Kidney epithelial cell (primary cell): ENCODE measurements at regions not wholly inside any gene's neighbourhood (a gene's known extent, or its start where the extent isn't known, plus 50 kb on each side); places are given as distances from the start of the nearest gene placed in this dataset.

ENCODE experiments used
- DNase-seq: peaks from one replicate; pipeline ENCODE4 v3.0.0-alpha.2; 2010; ENCODE audit warnings: low read depth
- H3K27me3 ChIP-seq: 2 replicates; pipeline ENCODE4 v1.6.0; 2011; ENCODE audit warnings: low read length; ENCODE audit not compliant: control insufficient read depth, insufficient read depth
- H3K36me3 ChIP-seq: 2 replicates; pipeline ENCODE4 v1.5.1; 2011; ENCODE audit warnings: low read length; ENCODE audit not compliant: control insufficient read depth, insufficient read depth
- H3K4me3 ChIP-seq: 2 replicates; pipeline ENCODE4 v1.5.1; 2011; ENCODE audit warnings: low read depth, mild to moderate bottlenecking, control low read depth, low read length
- CTCF ChIP-seq: IDR thresholded peaks from 2 replicates; pipeline ENCODE4 v1.5.1; 2011; ENCODE audit warnings: mild to moderate bottlenecking, moderate library complexity, low read length, control low read depth, inconsistent platforms; ENCODE audit not compliant: insufficient read depth, poor library complexity, severe bottlenecking

DNA sequence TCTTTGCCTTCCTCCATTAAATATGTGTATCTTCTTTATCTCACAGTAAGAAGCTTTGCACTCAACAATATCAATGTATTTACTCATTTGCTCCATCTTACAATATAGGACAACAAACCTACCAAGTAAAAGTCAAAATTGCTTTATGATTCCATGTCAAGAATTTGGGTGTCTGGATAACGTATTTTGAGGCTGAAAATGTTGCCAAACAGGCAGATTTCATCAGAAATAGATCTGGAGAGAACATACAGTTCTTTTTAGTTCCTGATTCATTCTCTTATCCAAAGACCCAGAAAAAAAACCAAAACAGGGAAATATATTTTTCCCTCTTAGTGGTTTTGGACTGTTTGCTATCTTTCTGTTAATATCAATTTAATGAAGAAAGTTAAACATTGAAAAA is 621.1 kb downstream of the STK39 start:
- no peaks in the 10 kb centered on the region for H3K27me3 ChIP-seq
- H3K36me3 ChIP-seq, result no peaks in the 10 kb centered on the region
- no peak for DNase-seq
- no peak for TF ChIP-seq CTCF
- H3K4me3 ChIP-seq, result no peak overlapping the region

DNA sequence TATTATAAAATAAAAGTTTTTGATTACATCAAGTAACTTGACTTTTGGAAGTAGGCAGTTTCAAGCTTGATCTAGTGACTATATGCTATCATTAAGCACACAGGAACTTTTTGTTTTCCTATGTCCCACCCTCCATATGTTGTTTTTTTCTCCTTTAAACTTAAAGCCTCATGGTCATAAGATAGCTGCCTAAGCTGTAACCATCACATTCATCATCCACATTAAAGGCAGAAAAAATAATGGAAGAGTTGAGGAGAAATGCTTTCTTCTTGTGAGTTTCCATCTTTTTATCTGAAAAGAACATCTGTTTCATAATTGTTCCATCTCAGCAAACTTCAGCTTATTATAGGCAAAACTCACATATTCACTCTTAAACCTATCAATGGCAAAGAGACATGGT is 630.4 kb downstream of the STK39 start:
- no peaks in the 10 kb centered on the region for H3K36me3 ChIP-seq
- no peak for DNase-seq
- TF ChIP-seq CTCF, result no peak
- H3K27me3 ChIP-seq, result no peaks in the 10 kb centered on the region
- no peak overlapping the region for H3K4me3 ChIP-seq

DNA sequence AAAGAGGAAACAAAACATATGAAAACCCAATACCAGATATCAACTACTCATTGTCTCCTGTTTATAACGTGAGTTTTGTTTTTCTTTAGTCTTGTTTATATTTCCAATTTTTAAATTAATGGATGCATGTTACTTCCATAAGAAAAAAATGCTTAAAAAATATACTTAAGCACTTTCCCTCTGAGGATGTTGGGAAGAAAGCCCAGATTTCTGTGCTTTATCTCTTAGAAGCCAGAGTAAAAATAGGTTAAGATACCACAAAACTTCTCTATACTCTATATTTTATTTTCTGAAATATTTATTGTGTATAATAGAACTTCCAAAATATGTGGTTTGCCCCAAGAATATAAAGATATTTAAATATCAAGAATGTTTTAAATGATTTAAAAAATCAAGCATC is 633.9 kb downstream of the STK39 start:
- no peak for DNase-seq
- no peaks in the 10 kb centered on the region for H3K36me3 ChIP-seq
- no peak overlapping the region for H3K4me3 ChIP-seq
- H3K27me3 ChIP-seq, result no peaks in the 10 kb centered on the region
- no peak for TF ChIP-seq CTCF

GRCh38 chr2:167608487-167608886 is 638.9 kb downstream of the STK39 start:
- no peak for DNase-seq
- no peak for TF ChIP-seq CTCF
- Histone ChIP-seq H3K4me3 (no peak overlapping the region), H3K36me3 (no peaks in the 10 kb centered on the region), H3K27me3 (no peaks in the 10 kb centered on the region)

- H3K27me3 ChIP-seq, result no peaks in the 10 kb centered on the region
- TF ChIP-seq CTCF, result no peak
- H3K36me3 ChIP-seq, result no peaks in the 10 kb centered on the region
- no peak for DNase-seq
- no peak overlapping the region for H3K4me3 ChIP-seq
These were observed 639.7 kb downstream of the STK39 start for GRCh38 chr2:167607731-167608130.

DNA sequence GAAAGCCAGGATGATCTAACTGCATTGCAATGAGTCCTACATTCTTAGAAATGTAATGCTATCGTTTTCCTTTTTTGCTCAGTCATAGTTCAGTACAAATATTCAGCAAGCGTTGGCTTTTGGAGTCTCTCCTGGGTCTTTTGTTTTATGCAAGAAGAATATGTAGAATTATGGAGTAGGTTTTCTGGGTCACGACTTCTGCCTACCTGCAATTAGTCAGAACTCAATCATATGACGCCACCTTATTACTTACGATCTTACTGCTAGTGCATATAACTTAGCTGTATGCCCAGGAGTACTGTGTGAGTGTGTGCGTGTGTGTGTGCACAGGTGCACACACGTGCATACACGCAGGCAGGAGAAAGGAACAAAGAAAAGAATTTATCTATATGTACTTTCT is 640.2 kb downstream of the STK39 start:
- no peaks in the 10 kb centered on the region for H3K36me3 ChIP-seq
- DNase-seq, result no peak
- no peaks in the 10 kb centered on the region for H3K27me3 ChIP-seq
- no peak overlapping the region for H3K4me3 ChIP-seq
- no peak for TF ChIP-seq CTCF
